GM23338 (cell line): ENCODE measurements at regions not wholly inside any gene's neighbourhood (a gene's known extent, or its start where the extent isn't known, plus 50 kb on each side); places are given as distances from the start of the nearest gene placed in this dataset.

Experiments used
- ATAC-seq: fragments of 200-7000 bp; cut with Tn5 transposase; 3 replicates; pipeline ENCODE4 v1.9.1; 2020
- DNase-seq: peaks from one replicate; pipeline ENCODE4 v3.0.0-alpha.2; 2015; ENCODE audit warnings: low spot score
- H2AFZ ChIP-seq: fragments of 200-600 bp; sonication (generic); 2 replicates; pipeline ENCODE4 v1.8.0; 2016; ENCODE audit warnings: antibody characterized with exemption, mild to moderate bottlenecking, moderate library complexity
- H3F3A ChIP-seq: fragments of 200-600 bp; sonication (generic); replicated peaks from 2 replicates; pipeline ENCODE4 v1.8.0; 2017; ENCODE audit warnings: antibody characterized with exemption, mixed run types, low read depth
- H3K27ac ChIP-seq: fragments of 200-600 bp; sonication (generic); 2 replicates; pipeline ENCODE4 v1.6.1; 2016; ENCODE audit warnings: low read depth
- H3K27me3 ChIP-seq: fragments of 200-600 bp; sonication (generic); 2 replicates; pipeline ENCODE4 v1.8.0; 2016; ENCODE audit warnings: mild to moderate bottlenecking, mixed run types, moderate library complexity; ENCODE audit not compliant: insufficient read depth
- H3K36me3 ChIP-seq: fragments of 200-600 bp; sonication (generic); 2 replicates; pipeline ENCODE4 v1.8.0; 2016; ENCODE audit warnings: mild to moderate bottlenecking; ENCODE audit not compliant: insufficient read depth
- H3K4me1 ChIP-seq: fragments of 200-600 bp; sonication (generic); 2 replicates; pipeline ENCODE4 v1.8.0; 2016; ENCODE audit warnings: mild to moderate bottlenecking, moderate library complexity; ENCODE audit not compliant: insufficient read depth
- H3K4me2 ChIP-seq: fragments of 200-600 bp; sonication (generic); 2 replicates; pipeline ENCODE4 v1.7.1; 2017; ENCODE audit warnings: mixed run types
- H3K4me3 ChIP-seq: fragments of 200-600 bp; sonication (generic); 2 replicates; pipeline ENCODE4 v1.6.1; 2016; ENCODE audit warnings: mixed run types
- H3K79me2 ChIP-seq: fragments of 200-600 bp; sonication (generic); replicated peaks from 2 replicates; pipeline ENCODE4 v1.8.0; 2017; ENCODE audit warnings: mild to moderate bottlenecking; ENCODE audit not compliant: insufficient read depth
- H3K9me2 ChIP-seq: fragments of 200-600 bp; sonication (generic); 2 replicates; pipeline ENCODE4 v1.8.0; 2017; ENCODE audit not compliant: insufficient read depth
- H4K20me1 ChIP-seq: fragments of 200-600 bp; sonication (generic); replicated peaks from 2 replicates; pipeline ENCODE4 v1.8.0; 2017; ENCODE audit warnings: mild to moderate bottlenecking; ENCODE audit not compliant: insufficient read depth
- H3K27ac Mint-ChIP-seq: 2 replicates; pipeline ENCODE4 v1.8.0; 2020; ENCODE audit warnings: inconsistent platforms, mild to moderate bottlenecking, moderate library complexity, mixed read lengths
- H3K27me3 Mint-ChIP-seq: 3 replicates; pipeline ENCODE4 v1.8.0; 2022; ENCODE audit warnings: low read depth, mild to moderate bottlenecking, moderate library complexity, mixed read lengths, inconsistent platforms; ENCODE audit not compliant: insufficient read depth, poor library complexity
- H3K36me3 Mint-ChIP-seq: 3 replicates; pipeline ENCODE4 v1.8.0; 2021; ENCODE audit warnings: low read depth, mild to moderate bottlenecking, inconsistent platforms, moderate library complexity, mixed read lengths
- H3K4me1 Mint-ChIP-seq: 3 replicates; pipeline ENCODE4 v1.8.0; 2020; ENCODE audit warnings: mild to moderate bottlenecking, inconsistent platforms, mixed read lengths
- H3K4me3 Mint-ChIP-seq: 3 replicates; pipeline ENCODE4 v1.8.0; 2021; ENCODE audit warnings: moderate library complexity, mild to moderate bottlenecking, inconsistent platforms, mixed read lengths
- H3K9me3 Mint-ChIP-seq: 3 replicates; pipeline ENCODE4 v1.8.0; 2020; ENCODE audit warnings: moderate library complexity, mild to moderate bottlenecking, inconsistent platforms, mixed read lengths
- CREB1 ChIP-seq: fragments of 250-450 bp; sonication (Bioruptor Pico); IDR thresholded peaks from 2 replicates; pipeline ENCODE4 v1.5.0; 2020; ENCODE audit warnings: low read depth, mild to moderate bottlenecking, moderate library complexity
- CTCF ChIP-seq, 2 experiments: fragments of 200-600 bp in 1 of 2; sonication (generic) in 1 of 2; conservative IDR thresholded peaks; 2 replicates each; pipeline versions ENCODE4 v1.5.1 to v1.6.1; 2016 to 2017; ENCODE audit warnings: antibody characterized with exemption in 2 of 2, low read depth in 2 of 2, mild to moderate bottlenecking in 2 of 2, moderate library complexity in 1 of 2
- EZH2 ChIP-seq: fragments of 200-600 bp; sonication (generic); IDR thresholded peaks from one replicate; pipeline ENCODE4 v1.8.0; 2017; ENCODE audit warnings: antibody characterized with exemption, mild to moderate bottlenecking, low read depth; ENCODE audit not compliant: unreplicated experiment
- JUNB ChIP-seq: IDR thresholded peaks from one replicate; pipeline ENCODE4 v1.6.1; 2016; ENCODE audit warnings: antibody characterized with exemption; ENCODE audit not compliant: unreplicated experiment
- POLR2AphosphoS5 ChIP-seq: IDR thresholded peaks from 2 replicates; pipeline ENCODE4 v1.6.1; 2016; ENCODE audit warnings: antibody characterized with exemption, low read depth
- STAT1 ChIP-seq: IDR thresholded peaks from one replicate; pipeline ENCODE4 v1.6.1; 2016; ENCODE audit warnings: antibody characterized with exemption; ENCODE audit not compliant: unreplicated experiment
- ZNF114 ChIP-seq: fragments of 250-450 bp; sonication (Bioruptor Pico); IDR thresholded peaks from 2 replicates; pipeline ENCODE4 v1.5.0; 2020; ENCODE audit warnings: mild to moderate bottlenecking, moderate library complexity
- TF ChIP-seq, protein P1 (sequence below): fragments of 250-450 bp; sonication (Bioruptor Pico); IDR thresholded peaks from 2 replicates; pipeline ENCODE4 v1.5.0; 2020; ENCODE audit warnings: mild to moderate bottlenecking, moderate library complexity
- TF ChIP-seq, protein P2 (sequence below): IDR thresholded peaks from one replicate; pipeline ENCODE4 v1.6.1; 2018; ENCODE audit warnings: antibody characterized with exemption; ENCODE audit not compliant: unreplicated experiment

- TF ChIP-seq CTCF (conservative IDR thresholded peaks at IDR 0.05; ENCODE audit: low read depth in 2 of 2) (no peak), JUNB (no peak), POLR2AphosphoS5 (no peak), CREB1 (CRISPR knock-in tag) (no peak)
- TF ChIP-seq, protein P1, sequence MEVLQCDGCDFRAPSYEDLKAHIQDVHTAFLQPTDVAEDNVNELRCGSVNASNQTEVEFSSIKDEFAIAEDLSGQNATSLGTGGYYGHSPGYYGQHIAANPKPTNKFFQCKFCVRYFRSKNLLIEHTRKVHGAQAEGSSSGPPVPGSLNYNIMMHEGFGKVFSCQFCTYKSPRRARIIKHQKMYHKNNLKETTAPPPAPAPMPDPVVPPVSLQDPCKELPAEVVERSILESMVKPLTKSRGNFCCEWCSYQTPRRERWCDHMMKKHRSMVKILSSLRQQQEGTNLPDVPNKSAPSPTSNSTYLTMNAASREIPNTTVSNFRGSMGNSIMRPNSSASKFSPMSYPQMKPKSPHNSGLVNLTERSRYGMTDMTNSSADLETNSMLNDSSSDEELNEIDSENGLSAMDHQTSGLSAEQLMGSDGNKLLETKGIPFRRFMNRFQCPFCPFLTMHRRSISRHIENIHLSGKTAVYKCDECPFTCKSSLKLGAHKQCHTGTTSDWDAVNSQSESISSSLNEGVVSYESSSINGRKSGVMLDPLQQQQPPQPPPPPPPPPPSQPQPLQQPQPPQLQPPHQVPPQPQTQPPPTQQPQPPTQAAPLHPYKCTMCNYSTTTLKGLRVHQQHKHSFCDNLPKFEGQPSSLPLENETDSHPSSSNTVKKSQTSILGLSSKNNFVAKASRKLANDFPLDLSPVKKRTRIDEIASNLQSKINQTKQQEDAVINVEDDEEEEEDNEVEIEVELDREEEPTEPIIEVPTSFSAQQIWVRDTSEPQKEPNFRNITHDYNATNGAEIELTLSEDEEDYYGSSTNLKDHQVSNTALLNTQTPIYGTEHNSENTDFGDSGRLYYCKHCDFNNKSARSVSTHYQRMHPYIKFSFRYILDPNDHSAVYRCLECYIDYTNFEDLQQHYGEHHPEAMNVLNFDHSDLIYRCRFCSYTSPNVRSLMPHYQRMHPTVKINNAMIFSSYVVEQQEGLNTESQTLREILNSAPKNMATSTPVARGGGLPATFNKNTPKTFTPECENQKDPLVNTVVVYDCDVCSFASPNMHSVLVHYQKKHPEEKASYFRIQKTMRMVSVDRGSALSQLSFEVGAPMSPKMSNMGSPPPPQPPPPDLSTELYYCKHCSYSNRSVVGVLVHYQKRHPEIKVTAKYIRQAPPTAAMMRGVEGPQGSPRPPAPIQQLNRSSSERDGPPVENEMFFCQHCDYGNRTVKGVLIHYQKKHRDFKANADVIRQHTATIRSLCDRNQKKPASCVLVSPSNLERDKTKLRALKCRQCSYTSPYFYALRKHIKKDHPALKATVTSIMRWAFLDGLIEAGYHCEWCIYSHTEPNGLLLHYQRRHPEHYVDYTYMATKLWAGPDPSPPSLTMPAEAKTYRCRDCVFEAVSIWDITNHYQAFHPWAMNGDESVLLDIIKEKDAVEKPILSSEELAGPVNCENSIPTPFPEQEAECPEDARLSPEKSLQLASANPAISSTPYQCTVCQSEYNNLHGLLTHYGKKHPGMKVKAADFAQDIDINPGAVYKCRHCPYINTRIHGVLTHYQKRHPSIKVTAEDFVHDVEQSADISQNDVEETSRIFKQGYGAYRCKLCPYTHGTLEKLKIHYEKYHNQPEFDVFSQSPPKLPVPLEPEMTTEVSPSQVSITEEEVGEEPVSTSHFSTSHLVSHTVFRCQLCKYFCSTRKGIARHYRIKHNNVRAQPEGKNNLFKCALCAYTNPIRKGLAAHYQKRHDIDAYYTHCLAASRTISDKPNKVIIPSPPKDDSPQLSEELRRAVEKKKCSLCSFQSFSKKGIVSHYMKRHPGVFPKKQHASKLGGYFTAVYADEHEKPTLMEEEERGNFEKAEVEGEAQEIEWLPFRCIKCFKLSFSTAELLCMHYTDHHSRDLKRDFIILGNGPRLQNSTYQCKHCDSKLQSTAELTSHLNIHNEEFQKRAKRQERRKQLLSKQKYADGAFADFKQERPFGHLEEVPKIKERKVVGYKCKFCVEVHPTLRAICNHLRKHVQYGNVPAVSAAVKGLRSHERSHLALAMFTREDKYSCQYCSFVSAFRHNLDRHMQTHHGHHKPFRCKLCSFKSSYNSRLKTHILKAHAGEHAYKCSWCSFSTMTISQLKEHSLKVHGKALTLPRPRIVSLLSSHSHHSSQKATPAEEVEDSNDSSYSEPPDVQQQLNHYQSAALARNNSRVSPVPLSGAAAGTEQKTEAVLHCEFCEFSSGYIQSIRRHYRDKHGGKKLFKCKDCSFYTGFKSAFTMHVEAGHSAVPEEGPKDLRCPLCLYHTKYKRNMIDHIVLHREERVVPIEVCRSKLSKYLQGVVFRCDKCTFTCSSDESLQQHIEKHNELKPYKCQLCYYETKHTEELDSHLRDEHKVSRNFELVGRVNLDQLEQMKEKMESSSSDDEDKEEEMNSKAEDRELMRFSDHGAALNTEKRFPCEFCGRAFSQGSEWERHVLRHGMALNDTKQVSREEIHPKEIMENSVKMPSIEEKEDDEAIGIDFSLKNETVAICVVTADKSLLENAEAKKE, result no peak
Measured at GRCh38 chr1:195019385-195019784, 1588.9 kb downstream of the KCNT2 start (continued).

DNA sequence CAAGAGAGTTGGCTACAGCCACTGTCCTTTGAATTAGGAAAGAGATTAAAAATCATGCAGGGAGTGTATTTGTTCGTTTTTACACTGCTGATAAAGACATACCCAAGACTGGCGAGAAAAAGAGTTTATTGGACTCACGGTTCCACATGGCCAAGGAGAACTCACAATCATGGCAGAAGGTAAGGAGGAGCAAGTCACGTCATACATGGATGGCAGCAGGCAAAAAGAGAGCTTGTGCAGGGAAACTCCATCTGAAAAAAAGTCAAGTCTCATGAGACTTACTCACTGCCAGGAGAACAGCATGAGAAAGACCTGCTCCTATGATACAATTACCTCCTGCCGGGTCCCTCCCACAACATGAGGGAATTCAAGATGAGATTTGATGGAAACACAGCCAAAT, 1595.2 kb downstream of the KCNT2 start:
- H3K27me3 Mint-ChIP-seq, result no peaks in the 10 kb centered on the region
- no peaks in the 10 kb centered on the region for H3K27me3 ChIP-seq
- peaks cover 19% of the 10 kb centered on the region for H3K36me3 Mint-ChIP-seq
- H3K9me3 Mint-ChIP-seq, result peaks cover 26% of the 10 kb centered on the region
- H3F3A ChIP-seq, result no peaks in the 10 kb centered on the region
- peaks cover 11% of the 10 kb centered on the region for H3K4me1 ChIP-seq
- no peak overlapping the region for H3K4me2 ChIP-seq
- H3K9me2 ChIP-seq, result no peaks in the 10 kb centered on the region
- no peak for ATAC-seq
- peaks cover 15% of the 10 kb centered on the region for H3K4me1 Mint-ChIP-seq
- H3K36me3 ChIP-seq, result no peaks in the 10 kb centered on the region
- no peak overlapping the region for H2AFZ ChIP-seq
- no peaks in the 10 kb centered on the region for H3K79me2 ChIP-seq
- no peak for DNase-seq
- H3K27ac ChIP-seq, result no peak overlapping the region
- no peak overlapping the region for H3K27ac Mint-ChIP-seq
- H4K20me1 ChIP-seq, result no peaks in the 10 kb centered on the region
- H3K4me3 Mint-ChIP-seq, result no peak overlapping the region
- H3K4me3 ChIP-seq, result no peak overlapping the region
- TF ChIP-seq, protein P2, sequence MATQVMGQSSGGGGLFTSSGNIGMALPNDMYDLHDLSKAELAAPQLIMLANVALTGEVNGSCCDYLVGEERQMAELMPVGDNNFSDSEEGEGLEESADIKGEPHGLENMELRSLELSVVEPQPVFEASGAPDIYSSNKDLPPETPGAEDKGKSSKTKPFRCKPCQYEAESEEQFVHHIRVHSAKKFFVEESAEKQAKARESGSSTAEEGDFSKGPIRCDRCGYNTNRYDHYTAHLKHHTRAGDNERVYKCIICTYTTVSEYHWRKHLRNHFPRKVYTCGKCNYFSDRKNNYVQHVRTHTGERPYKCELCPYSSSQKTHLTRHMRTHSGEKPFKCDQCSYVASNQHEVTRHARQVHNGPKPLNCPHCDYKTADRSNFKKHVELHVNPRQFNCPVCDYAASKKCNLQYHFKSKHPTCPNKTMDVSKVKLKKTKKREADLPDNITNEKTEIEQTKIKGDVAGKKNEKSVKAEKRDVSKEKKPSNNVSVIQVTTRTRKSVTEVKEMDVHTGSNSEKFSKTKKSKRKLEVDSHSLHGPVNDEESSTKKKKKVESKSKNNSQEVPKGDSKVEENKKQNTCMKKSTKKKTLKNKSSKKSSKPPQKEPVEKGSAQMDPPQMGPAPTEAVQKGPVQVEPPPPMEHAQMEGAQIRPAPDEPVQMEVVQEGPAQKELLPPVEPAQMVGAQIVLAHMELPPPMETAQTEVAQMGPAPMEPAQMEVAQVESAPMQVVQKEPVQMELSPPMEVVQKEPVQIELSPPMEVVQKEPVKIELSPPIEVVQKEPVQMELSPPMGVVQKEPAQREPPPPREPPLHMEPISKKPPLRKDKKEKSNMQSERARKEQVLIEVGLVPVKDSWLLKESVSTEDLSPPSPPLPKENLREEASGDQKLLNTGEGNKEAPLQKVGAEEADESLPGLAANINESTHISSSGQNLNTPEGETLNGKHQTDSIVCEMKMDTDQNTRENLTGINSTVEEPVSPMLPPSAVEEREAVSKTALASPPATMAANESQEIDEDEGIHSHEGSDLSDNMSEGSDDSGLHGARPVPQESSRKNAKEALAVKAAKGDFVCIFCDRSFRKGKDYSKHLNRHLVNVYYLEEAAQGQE, result no peak
- no peak for TF ChIP-seq POLR2AphosphoS5
- no peak for TF ChIP-seq STAT1
- TF ChIP-seq EZH2, result no peak
- no peak for TF ChIP-seq ZNF114 (CRISPR knock-in tag)
- no peak for TF ChIP-seq CREB1 (CRISPR knock-in tag)
